NCI-H1105 (cell line): ENCODE measurements at regions not wholly inside any gene's neighbourhood (a gene's known extent, or its start where the extent isn't known, plus 50 kb on each side); places are given as distances from the start of the nearest gene placed in this dataset.
"Not testable (repeated sequence)": the region's sequence is repeated elsewhere in the genome, so short reads cannot be mapped to it uniquely, and the experiment has no call there.

ENCODE experiments used
- DNase-seq: peaks from one replicate; lab custom pipeline; 2025; lab: John Stamatoyannopoulos, UW

DNA sequence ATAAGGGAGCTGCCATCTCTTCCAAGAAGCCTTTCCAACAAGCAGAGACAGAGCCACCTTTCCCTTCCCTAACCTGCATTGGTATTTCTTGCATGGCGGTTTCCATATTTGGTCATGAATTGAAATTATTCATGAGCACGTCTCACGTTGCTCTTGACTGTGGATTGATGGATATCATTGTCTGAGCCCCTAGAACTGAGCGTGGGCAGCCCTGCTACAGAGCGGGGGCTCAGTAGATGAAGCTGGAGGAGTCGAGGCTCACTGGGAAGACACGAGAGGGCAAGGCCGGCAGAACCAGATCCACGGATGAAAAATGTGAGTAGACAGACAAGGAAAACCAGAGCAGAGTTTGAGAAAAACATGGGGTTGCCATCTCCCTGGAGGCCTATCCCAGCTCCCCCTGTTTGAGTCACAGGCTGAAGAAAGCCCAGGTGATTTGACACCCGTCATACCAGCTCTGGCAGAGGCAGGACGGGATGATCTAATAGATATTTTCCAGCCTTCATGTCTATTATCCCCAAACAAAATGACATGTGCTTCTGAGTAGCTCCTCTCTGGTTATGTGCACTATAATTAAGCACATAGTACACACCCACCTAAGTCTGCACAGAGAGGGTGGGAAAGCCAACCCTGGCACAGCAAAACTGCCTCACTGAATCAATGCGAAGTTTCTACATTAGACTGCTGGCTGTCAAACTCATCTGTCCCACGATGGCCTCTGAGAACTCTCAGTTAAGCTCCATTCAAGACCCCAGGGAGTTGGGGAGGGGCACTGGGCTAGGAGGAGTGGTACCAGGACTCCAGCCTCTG lies 363.5 kb upstream of the KLHL29 start:
- DNase-seq = no peak

DNA sequence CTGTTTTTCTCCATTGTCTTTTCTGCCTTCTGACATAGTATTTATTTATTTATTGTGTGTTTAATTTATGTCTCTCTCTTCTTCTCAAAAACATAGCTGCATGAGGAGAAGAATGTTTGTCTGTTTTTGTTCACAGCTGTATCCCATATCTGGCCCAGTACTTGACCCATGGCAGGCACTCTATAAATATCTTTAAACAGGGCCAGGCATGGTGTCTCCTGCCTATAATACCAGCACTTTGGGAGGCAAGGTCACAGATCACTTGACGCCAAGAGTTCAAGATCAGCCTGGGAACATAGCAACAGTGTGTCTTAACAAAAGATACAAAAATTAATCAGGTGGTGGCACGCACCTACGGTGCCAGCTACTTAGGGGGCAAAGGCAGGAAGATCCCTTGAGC lies 361.3 kb upstream of the KLHL29 start:
- no peak for DNase-seq

- no peak for DNase-seq
These were observed 358.3 kb upstream of the KLHL29 start for GRCh38 chr2:23026671-23027070.

DNA sequence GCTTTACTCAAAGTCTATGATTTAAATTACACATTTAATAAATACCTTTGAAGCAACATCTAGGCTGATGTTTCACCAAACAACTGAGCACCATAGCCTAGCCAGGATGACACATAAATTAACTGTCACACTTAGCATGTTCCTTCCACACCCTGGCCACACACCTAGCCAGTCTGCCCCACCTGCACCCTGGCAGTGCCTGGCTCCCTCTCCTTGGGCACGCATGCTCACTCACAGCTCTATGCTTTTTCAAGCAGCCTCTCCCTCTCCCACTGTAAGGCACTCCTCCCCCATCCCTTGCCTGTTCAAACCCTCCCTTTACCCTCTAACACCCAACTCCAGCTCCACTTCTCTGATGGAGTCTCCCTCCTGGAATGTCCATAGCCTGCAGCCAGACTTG lies 357.6 kb upstream of the KLHL29 start:
- DNase-seq = no peak

- DNase-seq = no peak
These were observed 356.9 kb upstream of the KLHL29 start for GRCh38 chr2:23028106-23028505.

DNA sequence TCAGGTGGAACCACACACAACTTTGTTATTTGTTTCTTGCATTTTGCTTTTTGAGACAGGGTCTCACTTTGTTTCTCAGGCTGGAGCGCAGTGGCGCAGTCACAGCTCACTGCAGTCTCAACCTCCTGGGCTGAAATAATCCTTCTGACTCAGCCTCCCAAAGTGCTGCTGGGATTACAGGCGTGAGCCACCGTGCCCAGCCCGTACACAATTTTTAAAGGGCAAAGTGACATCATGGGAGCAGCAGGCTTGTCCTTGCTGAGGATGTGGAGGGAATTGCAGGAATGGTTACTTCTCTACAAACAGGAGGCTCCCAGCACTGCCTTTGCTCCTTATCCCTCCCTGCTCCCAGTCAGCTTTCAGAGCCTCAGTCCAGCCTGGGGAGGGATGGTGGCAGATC lies 355.9 kb upstream of the KLHL29 start:
- DNase-seq = no peak

GRCh38 chr2:23029951-23030350 lies 355.0 kb upstream of the KLHL29 start:
- no peak for DNase-seq

DNA sequence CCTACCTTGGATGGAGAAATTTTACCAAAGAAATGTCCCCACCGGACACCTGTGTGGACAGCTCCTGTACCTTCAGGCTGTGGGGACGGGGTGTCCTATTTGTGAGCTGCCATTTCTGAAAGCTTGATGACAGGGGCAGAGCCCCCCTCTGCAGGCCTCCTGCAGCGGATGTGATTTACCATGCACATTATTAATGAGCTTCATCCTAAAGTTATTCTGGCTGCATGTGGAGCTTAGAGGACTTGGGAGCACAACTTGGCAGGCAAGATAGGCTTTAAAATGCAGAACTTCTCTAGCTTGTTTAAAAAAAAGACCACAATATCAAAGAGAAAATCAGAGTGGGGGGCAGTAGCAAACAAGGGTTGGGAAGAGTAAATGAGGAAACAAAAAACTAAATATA lies 350.0 kb upstream of the KLHL29 start:
- DNase-seq = no peak

DNA sequence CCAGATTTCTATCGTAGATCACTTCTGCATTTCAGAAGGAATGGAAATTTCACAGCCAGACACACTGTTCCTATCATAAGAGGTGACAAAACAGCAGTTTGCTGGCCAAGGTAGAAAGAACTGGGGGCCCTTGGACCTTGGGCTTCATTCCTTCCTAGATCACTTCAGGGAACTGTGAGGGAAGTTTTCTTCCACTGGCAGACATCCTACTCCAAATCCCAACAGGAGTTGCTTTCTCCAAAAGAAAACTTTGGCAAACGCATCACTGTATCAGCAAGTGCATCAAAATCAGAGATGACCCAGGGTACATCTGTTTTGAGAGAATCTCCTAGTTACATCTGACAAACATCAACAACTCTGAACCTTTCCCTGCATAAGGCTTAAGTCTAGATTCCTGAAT lies 348.4 kb upstream of the KLHL29 start:
- DNase-seq = no peak

DNA sequence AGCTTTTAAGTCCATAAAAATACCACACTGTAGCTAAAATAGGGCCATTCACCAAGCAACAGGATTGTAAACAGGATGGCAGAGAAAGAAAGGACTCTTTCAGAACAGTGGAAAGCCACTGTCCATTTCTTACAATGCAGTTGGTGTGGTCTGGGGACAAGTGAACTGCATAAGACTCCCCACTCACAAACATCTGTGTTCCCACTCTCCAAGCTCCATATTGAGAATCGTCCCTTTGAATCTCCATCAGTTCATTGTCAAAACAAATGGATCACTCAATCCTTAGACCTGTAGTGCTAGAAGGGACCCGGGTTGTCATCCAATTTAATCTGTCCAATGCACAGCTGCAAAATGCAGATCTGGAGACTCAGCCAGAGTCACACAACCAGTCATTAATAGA lies 347.4 kb upstream of the KLHL29 start:
- no peak for DNase-seq

DNA sequence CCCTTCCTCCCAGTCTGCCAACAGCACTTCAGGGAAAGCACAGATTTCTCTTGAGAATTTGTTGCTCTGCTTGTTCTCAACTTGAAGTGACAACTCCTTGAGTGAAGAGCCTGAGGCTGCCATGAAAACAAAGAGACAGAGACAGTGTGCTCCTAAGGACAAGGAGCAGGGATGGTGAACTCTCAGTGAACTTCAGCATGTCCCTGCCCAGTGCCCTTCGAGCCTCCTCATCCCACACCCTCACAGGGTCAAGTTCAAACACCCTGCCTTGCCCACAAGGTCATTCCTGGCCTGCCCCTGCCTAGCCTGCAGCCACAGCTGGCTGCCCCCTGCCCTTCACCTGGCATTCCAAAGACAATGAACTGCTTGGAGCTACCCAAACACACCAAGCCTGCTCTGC lies 343.5 kb upstream of the KLHL29 start:
- no peak for DNase-seq

GRCh38 chr2:23042216-23042906 lies 342.6 kb upstream of the KLHL29 start:
- no peak for DNase-seq

DNA sequence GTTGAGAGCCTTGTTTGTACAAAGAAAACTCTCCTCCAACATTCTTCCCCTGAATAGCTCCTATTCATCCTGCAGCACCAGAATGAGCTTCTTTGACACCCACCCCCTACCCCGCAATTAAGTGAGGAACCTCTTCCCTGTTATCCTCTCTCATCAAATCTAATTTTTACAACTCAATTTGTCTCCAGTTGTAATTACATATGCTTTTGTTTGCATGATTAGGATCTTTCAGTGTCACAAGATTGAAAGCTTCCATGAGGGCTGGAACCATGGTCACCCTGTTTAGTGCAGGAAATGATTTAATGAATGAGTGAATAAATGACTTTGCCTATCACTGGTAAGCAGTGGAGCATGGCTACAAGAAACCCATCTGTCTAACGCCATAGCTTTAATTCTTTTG lies 334.6 kb upstream of the KLHL29 start:
- no peak for DNase-seq

- no peak for DNase-seq
These were observed 331.4 kb upstream of the KLHL29 start for GRCh38 chr2:23053601-23054000.

DNA sequence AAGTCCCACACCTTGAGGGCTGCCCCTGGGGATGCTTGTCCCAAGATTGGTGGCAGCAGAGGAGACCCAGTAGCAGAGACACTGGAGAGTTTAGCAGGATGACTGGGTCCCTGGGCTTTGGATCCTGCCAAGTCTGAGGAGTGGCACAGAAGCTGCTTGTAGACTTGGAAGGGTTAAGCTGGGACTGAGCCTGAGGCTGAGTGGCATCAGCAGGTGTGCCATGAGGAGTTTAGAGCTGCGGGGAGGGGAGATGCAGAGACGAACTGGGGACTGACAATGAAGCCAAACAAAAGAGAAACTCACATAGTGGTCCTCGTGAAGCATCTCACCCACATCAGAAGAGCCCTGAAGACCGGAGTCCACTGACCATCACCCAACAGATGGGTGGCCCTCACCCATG lies 329.7 kb upstream of the KLHL29 start:
- DNase-seq = no peak

- DNase-seq = not testable (repeated sequence)
These were observed 328.1 kb upstream of the KLHL29 start for GRCh38 chr2:23056846-23057245.

- no peak for DNase-seq
These were observed 326.5 kb upstream of the KLHL29 start for GRCh38 chr2:23058435-23058834.

DNA sequence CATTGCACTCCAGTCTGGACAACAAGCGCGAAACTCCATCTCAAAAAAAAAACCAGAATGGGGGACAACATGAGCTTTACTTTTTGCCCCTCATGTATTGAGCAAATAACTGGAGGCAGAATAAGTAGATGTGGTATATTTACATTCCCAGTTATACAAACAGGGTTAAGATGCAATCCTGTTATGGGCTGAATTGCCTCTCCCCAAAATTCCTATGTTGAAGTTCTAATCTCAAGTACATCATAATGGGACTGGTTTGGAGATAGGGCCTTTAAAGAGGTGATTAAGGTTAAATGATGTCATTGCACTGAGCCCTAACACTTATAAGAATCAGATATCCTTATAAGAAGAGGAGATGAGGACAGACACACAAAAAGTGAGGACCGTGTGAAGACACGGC lies 319.8 kb upstream of the KLHL29 start:
- DNase-seq = no peak

DNA sequence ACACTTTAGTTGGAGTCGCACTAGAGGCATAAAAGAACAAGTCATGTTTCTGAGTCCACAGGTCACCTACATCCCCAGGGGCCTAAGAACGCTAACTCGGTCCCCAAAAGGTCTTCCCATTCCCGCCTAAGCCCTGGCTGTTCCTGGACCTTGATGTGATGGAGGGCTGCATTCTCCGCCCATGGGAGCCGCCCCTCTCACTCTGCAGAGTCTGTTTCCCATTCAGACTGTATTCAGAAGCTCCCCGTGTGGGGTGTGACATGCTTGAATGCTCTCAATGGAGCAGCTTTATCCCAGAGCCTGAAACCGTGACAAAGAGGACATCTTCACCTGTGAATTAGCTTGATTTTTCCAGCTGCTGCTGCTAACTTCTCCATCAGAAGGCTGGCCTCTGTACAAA lies 319.0 kb upstream of the KLHL29 start:
- no peak for DNase-seq

- no peak for DNase-seq
These were observed 318.3 kb upstream of the KLHL29 start for GRCh38 chr2:23066686-23067085.

GRCh38 chr2:23069156-23069555 lies 315.8 kb upstream of the KLHL29 start:
- DNase-seq = no peak

- no peak for DNase-seq
These were observed 315.1 kb upstream of the KLHL29 start for GRCh38 chr2:23069923-23070322.

DNA sequence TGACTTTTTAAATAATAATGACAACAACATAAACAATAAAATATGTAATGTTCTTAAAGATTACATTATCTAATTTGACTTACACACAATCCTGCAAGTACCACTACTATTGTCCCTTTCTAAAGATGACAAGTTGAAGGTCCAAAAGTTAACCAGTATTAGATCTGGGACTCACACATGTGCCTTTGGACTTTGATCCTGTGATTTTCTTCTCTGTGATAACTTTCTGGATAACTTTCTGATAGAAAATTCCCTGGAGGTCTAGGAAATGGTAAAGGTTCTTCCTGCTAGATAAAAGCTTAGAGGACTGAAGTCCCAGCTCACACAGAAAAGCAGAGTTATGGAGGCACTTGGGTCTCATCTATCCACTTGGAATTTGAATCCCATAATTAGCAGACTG lies 311.9 kb upstream of the KLHL29 start:
- no peak for DNase-seq

DNA sequence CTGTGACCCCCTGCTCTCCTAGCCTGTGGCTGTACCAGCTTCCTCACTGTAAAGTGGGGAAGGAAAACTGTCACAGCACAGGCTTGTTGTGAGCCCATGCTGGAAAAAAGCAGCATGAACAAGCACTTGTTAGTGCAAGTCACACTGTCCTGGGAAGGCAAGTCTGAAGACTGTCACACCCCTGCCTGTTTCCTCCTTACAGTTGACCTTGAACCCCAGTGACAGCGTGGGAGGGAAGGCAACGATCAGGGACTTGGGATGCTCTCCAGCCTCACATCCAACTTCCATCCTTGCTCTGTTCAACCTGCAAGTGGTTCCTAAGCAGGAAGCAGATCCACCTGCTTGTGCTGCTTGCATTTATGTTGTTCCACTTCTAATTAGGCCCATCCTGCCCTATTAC lies 311.3 kb upstream of the KLHL29 start:
- no peak for DNase-seq
